ENCODE measurements at regions not wholly inside any gene's neighbourhood (a gene's known extent, or its start where the extent isn't known, plus 50 kb on each side); places are given as distances from the start of the nearest gene placed in this dataset.

DNA sequence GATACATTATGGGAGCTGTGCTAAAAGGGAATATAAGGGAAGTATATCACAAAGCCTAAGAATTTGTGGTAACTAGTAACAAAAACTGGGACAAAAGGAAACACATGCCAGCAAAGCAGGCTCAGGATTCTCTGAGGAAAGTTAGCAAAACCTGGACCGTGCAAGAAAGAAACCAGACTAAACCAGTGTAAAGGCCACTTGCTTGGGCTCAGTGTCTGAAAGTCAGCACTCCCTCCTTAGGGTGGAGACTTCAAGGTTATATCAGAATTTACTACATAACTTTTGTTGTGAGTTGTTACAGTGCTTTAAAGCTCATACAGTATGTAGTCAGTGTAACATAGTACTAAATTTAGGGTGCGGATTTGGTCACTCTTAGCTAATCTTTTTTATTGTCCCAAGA, 269.9 kb upstream of the GADL1 start:
- TF ChIP-seq, protein P1, sequence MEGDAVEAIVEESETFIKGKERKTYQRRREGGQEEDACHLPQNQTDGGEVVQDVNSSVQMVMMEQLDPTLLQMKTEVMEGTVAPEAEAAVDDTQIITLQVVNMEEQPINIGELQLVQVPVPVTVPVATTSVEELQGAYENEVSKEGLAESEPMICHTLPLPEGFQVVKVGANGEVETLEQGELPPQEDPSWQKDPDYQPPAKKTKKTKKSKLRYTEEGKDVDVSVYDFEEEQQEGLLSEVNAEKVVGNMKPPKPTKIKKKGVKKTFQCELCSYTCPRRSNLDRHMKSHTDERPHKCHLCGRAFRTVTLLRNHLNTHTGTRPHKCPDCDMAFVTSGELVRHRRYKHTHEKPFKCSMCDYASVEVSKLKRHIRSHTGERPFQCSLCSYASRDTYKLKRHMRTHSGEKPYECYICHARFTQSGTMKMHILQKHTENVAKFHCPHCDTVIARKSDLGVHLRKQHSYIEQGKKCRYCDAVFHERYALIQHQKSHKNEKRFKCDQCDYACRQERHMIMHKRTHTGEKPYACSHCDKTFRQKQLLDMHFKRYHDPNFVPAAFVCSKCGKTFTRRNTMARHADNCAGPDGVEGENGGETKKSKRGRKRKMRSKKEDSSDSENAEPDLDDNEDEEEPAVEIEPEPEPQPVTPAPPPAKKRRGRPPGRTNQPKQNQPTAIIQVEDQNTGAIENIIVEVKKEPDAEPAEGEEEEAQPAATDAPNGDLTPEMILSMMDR (IDR thresholded peaks at IDR 0.05): no peak
- no peak for TF ChIP-seq POLR2A (IDR thresholded peaks at IDR 0.05)
